HG03108 (cell line): ENCODE measurements at regions not wholly inside any gene's neighbourhood (a gene's known extent, or its start where the extent isn't known, plus 50 kb on each side); places are given as distances from the start of the nearest gene placed in this dataset.

Experiments
- ATAC-seq: cut with Tn5 transposase; IDR thresholded peaks from one replicate; pipeline ENCODE4 v1.9.1; 2021; ENCODE audit warnings: moderate library complexity; ENCODE audit not compliant: unreplicated experiment

DNA sequence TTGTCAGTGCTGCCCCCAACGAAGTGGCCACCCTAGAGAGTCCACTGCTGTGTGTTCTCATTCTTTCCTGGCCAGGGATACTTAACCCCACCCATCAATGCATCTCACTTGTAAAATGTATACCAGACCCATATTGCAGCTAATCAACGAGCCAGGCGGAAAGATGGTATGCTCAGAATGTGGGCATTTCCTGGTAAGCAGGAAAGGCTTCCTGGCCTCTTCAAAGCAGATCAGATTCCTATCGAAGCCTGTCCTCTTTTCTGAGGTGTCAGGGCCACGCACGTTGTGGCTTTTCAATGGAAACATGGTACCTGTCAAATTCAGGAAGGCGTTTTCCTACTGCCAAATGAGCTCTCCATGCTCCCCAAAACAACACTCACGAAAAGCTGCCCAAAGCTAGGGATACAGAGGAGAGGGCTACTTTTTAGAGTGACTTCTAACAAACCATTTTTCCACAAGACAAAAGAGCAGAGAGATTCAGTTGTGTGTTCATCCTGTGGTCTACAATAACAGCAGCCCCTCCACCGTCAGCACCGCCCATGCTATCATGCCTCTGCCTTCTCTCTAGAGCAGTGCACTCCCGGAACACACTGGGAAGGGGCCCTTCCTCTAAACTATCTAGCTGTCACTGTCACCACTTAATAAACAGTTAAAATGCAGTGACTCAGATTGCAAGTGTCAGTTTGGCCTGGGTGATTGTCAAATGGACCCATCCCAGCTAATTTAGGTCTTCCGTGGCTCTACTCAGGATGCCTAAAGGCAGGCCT lies 535.1 kb downstream of the RNF144A start:
- ATAC-seq, result no peak

- no peak for ATAC-seq
Observed at GRCh38 chr2:7454592-7454991, 537.4 kb downstream of the RNF144A start.

DNA sequence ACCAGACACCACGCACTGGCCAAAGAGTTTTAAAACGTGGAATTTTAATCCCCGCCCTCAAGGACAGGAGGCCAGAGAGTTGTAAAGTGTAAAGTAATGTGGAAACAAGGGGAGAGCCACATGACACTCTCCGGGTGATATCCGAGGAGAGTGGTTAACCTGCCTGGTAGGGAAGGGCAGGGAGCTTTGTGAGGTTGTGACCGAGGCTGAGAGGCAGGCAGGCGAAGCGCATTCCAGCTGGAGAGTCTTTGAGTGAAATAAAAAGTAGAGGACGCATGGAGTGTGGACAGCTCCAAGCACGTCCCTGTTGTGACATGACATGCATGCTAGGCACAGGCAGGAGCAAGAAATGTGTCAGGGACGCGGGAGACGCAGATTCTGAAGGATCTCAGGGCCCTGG lies 539.5 kb downstream of the RNF144A start:
- no peak for ATAC-seq

DNA sequence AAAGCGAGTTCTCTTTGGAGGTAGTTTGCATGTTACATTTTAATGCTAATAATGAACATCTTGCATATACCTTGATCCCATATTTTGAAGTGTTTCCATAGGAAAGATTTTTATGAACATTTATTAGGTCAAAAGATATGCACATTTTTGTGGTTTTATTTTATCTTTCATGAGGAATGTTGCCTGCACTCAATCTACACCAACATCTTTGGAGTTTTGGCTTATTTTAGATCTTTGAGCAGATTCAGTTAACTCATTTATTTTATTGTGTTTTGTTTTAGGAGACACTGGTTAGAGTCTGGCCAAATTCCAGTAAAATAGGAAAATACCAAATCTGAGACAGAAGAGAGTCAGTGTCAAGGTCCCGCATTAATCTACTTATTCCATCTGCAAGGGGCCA lies 540.9 kb downstream of the RNF144A start:
- no peak for ATAC-seq

DNA sequence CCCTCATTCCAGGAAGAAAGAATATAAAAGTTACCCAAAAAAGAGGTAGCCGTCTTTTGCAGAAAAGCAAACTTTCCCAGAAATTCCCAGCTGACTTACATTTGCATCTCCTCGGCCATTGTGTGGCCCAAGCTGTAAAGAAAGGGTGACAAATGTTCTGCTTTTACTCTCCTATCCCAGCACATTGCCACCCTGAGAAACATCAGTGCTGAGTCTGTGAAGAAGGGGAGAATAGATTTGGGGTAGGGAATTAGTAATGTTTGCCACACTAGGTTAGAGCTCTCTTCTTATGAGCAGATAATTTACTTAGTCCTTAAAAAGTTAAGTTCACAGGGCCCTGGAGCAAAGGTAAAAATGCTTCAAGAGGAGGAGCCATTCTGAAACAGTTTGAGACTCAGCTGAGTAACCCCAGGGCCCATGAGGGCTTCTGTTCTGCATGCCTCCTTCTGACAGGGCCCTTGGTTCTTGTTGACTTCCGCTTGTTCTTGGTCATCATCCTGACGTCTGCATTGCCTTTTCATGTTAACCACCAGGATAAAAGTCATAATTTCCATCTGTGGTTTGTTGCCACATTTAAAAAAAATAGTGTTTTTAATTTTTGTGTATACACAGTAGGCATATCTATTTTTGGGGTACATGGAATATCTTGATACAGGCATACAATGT lies 550.7 kb downstream of the RNF144A start:
- ATAC-seq, result no peak

GRCh38 chr2:7468448-7468828 lies 551.2 kb downstream of the RNF144A start:
- no peak for ATAC-seq

- ATAC-seq, result no peak
Observed at GRCh38 chr2:7468955-7469354, 551.7 kb downstream of the RNF144A start.

DNA sequence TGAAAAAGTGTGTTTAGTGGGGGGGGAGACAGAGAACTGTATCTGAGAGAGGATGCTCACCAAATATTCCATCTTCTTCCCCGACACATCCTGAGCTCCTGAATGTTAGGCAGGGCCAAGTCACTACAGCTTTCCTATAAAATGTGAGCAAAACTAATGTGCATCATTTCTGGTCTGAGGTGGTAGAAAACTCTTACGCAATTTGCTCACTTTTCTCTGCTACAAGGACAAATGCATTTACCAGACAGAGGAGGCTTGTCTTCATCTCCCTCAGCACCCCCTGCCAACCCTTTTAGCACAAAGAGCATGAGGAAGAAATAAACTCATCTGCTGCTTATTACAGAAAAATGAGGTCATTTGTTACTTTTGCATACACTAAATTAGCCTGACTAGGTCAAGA lies 554.0 kb downstream of the RNF144A start:
- ATAC-seq, result no peak

GRCh38 chr2:7472465-7472864 lies 555.3 kb downstream of the RNF144A start:
- no peak for ATAC-seq

DNA sequence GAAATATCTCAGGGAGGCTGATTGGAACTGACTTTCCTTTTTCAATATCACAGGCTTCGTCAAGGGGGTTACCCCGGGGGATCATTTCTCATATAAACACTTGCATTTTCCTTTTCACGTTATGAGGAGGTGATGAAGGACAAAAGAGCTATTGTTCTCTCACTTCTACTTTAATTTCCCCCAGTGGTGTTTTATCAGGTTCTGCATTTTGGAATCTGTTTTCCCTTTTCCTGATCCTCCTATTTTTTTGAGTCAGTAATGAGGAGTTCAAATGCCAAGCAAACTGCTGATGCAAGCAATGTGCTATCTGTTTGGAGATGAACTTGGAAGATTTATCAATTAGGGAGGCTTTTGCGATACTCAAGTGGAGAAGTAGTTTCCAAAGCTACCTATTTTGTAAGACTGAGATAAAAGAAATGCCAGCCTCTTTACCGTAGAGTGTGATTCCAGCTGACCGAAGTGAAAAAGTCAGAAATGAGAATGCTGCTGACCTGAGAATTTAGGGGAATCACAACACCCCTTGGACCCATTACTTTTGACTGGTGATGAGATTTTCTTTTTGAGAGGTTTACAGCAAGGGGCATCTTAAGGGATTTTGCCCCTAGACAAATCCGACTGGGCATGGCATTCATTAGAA lies 556.0 kb downstream of the RNF144A start:
- ATAC-seq, result no peak

DNA sequence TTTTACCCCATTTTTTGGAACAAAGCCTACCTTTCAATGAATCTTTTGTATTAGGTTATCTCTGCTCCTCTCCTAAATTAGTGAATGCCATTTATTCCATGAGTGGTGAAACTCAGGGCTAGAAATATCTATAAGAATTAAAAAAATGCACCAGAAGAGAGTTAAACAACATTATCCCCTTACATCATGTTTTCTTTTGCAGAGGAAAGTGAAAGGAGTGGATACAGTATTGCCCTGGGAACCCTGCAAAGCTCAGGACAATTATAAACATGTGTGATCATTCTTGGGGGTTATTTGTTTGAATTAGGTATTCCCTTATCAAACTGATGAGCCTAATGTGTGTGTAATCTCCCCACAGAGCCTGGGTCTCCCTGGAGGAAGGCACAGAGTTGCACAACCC lies 559.2 kb downstream of the RNF144A start:
- ATAC-seq, result no peak

- no peak for ATAC-seq
Observed at GRCh38 chr2:7479603-7480002, 562.4 kb downstream of the RNF144A start.

DNA sequence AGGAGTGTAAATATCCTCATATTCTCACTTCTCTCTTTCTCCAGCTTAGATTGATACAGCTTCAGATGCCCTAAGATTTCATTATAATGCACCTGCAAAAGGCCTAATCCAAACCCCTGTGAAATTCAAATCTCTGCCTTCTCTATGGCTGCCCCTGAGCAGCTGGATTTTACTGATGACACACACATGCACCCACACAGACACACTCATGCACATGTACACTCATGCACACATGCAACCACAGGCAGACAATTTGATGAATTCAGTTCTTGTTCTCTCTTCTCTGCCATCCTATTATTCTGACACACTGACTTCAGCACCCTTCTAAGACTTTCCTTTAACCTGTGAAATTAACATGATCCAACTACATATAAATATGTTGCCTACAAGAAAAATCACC lies 563.2 kb downstream of the RNF144A start:
- ATAC-seq, result no peak

GRCh38 chr2:7490672-7491071 lies 573.5 kb downstream of the RNF144A start:
- ATAC-seq, result no peak

- no peak for ATAC-seq
Observed at GRCh38 chr2:7492719-7493118, 575.5 kb downstream of the RNF144A start.

DNA sequence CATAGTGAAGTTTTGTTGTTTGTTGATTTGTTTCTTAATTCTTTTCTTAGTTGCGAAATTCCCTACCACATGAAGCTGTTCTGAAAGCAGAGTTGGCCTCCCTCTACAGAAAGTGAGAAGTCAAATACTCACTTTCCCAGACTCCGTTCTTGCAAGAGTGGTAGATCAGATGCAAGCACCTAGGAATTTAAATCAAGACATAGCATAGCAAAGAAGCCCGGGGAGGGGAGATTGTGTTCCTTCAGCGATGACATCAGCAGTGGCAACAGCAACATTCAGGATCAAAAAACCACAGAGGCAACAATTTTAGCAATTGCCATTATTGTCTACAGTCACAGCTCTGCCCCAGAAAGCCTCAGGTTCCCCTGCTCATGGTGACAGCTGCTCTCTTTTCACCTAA lies 580.0 kb downstream of the RNF144A start:
- ATAC-seq, result no peak

GRCh38 chr2:7499018-7499417 lies 581.8 kb downstream of the RNF144A start:
- ATAC-seq, result no peak

- no peak for ATAC-seq
Observed at GRCh38 chr2:7502336-7502735, 585.1 kb downstream of the RNF144A start.

- ATAC-seq, result no peak
Observed at GRCh38 chr2:7508296-7508943, 591.2 kb downstream of the RNF144A start.

GRCh38 chr2:7510353-7510752 lies 593.1 kb downstream of the RNF144A start:
- no peak for ATAC-seq

DNA sequence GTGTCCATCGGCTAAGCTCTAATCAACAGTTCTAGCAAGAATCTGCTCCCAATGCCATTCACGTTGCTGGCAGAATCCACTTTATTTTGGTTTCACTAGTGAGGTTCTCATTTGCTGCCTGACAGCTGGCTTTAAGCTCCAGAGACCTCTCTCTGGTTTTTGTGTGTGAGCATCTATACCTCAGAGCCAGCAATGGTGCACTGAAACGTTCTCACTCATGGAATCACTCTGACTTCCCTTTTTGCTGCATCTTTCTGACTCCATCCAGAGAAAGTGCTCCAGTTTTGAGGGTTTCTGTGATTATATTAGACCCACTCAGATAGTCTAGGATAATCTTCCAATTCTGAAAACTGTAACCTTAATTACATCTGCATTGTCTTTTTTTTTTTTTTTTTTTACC lies 596.6 kb downstream of the RNF144A start:
- no peak for ATAC-seq

- ATAC-seq, result no peak
Observed at GRCh38 chr2:7515327-7515726, 598.1 kb downstream of the RNF144A start.
